ENCODE measurements at regions not wholly inside any gene's neighbourhood (a gene's known extent, or its start where the extent isn't known, plus 50 kb on each side); places are given as distances from the start of the nearest gene placed in this dataset.

- POLR2A ChIA-PET, result no interaction called here
- no peak for TF ChIP-seq CTCF (IDR thresholded peaks at IDR 0.05; ENCODE audit: control extremely low read depth, extremely low read depth, low read depth, missing control alignments)
- DNase-seq (ENCODE audit: extremely low spot score), result no peak
- CTCF ChIA-PET, result no interaction called here
Measured at GRCh38 chr3:40976241-40976640, 223.1 kb upstream of the CTNNB1 start.

GRCh38 chr3:40978442-40978841, 220.9 kb upstream of the CTNNB1 start:
- CTCF ChIA-PET, result interaction anchor here (1.4 kb wide), 1 partner anchor 9 kb away, joined by 3 read pairs; no protein-coding TSS in a partner anchor
- POLR2A ChIA-PET, result no interaction called here
- DNase-seq (ENCODE audit: extremely low spot score), result no peak
- no peak for TF ChIP-seq CTCF (IDR thresholded peaks at IDR 0.05; ENCODE audit: control extremely low read depth, extremely low read depth, low read depth, missing control alignments)

GRCh38 chr3:40979962-40980361, 219.3 kb upstream of the CTNNB1 start:
- CTCF ChIA-PET, result no interaction called here
- POLR2A ChIA-PET, result no interaction called here
- TF ChIP-seq CTCF (IDR thresholded peaks at IDR 0.05; ENCODE audit: control extremely low read depth, extremely low read depth, low read depth, missing control alignments), result no peak
- DNase-seq (ENCODE audit: extremely low spot score), result no peak

GRCh38 chr3:40980467-40980866, 218.8 kb upstream of the CTNNB1 start:
- POLR2A ChIA-PET, result no interaction called here
- TF ChIP-seq CTCF (IDR thresholded peaks at IDR 0.05; ENCODE audit: control extremely low read depth, extremely low read depth, low read depth, missing control alignments), result no peak
- no peak for DNase-seq (ENCODE audit: extremely low spot score)
- CTCF ChIA-PET, result interaction anchor here (0.7 kb wide), 1 partner anchor 9 kb away, joined by 3 read pairs; no protein-coding TSS in a partner anchor

GRCh38 chr3:40985195-40985594, 214.1 kb upstream of the CTNNB1 start:
- ChIA-PET POLR2A (interaction anchor here (0.8 kb wide), 1 partner anchor 214 kb away, joined by 4 read pairs; the partner anchor contains the start of gene CTNNB1), CTCF (interaction anchor here (2.2 kb wide), 1 partner anchor 11 kb away, joined by 5 read pairs; no protein-coding TSS in a partner anchor)
- no peak for TF ChIP-seq CTCF (IDR thresholded peaks at IDR 0.05; ENCODE audit: control extremely low read depth, extremely low read depth, low read depth, missing control alignments)
- DNase-seq (ENCODE audit: extremely low spot score), result no peak

GRCh38 chr3:40988468-40988867, 210.8 kb upstream of the CTNNB1 start:
- no peak for DNase-seq (ENCODE audit: extremely low spot score)
- TF ChIP-seq CTCF (IDR thresholded peaks at IDR 0.05; ENCODE audit: control extremely low read depth, extremely low read depth, low read depth, missing control alignments), result no peak
- ChIA-PET POLR2A (no interaction called here), CTCF (no interaction called here)

All from GM10248 (cell line).